Renal cortical epithelial cell (primary cell): ENCODE measurements at regions not wholly inside any gene's neighbourhood (a gene's known extent, or its start where the extent isn't known, plus 50 kb on each side); places are given as distances from the start of the nearest gene placed in this dataset.
A peak's percentile ranks its signal among the peaks of the same experiment; 100 is the strongest.

Source experiments
- DNase-seq: peaks from one replicate; pipeline ENCODE4 v3.0.0-alpha.2; 2011; ENCODE audit warnings: low read depth

DNA sequence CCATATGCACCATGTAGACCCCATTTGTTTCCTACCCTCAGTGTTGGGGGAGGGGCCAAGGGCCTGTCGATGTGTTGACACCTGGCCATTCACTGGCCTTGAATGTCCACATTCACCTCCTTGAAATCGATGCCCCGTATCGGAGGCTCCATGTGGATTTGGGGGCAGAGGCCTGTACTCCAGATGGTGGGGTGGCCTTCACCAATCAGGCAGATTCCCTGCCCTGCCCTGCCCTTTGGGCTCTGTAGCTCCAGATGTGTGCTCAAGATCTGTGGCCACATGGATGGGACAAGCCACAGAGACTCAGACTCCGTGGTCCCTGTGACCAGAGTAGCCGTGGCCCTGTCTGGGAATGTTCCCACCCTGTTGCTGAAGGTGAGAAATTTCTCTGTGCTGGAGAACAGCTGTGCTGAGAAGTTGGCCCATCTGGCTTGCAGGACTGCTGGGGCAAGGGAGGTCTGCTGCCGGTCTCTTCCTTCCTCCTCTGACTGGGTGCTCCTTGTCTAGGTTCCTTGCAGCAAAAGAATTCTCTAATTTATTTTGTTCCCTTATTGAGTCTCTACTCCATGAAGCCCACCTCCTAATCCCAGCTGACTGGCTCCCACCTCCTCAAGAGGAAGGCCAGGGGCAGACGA, 221.3 kb downstream of the SEC14L1 start:
- DNase-seq: no peak

DNA sequence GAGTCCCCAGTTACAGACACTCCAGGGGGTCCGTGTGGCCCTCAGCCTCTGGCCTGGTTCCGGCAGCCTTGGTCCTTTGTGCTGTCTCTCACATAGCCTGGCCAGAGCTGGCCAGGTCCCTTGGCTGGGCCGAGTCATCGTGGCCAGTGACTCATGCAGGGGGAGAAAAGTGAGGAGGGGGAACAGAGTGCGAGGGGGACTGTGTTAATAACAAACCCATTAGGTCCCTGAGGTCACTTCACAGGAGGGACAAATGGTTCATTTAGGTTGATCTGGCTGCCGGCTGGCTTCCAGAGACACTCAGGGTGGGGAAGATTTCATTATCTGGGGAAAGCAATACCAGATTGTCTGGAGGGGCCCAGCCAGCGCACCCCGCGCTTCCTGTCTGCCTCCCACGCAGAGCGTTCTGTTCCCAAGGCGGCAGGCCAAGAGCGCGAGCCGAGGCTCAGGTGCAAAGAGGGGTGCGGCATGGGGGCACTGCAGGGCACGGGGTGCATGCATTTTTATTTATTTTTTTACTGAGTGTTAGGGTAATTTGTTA, 223.1 kb downstream of the SEC14L1 start:
- DNase-seq: peak; percentile 78

DNA sequence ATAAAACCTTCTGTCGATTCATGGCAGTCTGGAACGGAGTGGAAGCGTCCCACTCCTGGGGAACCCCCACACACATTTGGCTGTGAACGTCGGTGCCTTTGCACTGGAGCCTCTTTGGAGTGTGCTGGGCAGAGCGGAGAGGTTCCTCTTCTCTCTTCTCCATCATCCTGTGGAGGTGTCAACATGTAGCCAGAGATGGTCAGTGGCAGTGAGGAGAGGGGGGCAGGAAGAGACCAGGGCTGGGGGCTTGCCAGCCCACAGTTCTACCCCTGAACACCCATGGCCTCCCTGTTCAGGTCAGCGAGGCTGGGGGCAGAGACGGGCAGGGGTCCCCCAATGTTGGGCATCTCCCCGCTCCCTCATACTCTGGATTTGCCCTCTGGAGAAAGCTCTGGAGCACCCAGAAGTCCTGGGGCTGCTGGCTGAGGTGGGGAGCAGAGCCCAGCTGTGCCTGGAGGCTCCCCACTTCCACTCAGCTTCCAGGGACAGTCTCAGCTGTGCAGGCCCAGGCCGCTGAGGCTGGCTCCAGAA, 223.7 kb downstream of the SEC14L1 start:
- DNase-seq: no peak

DNA sequence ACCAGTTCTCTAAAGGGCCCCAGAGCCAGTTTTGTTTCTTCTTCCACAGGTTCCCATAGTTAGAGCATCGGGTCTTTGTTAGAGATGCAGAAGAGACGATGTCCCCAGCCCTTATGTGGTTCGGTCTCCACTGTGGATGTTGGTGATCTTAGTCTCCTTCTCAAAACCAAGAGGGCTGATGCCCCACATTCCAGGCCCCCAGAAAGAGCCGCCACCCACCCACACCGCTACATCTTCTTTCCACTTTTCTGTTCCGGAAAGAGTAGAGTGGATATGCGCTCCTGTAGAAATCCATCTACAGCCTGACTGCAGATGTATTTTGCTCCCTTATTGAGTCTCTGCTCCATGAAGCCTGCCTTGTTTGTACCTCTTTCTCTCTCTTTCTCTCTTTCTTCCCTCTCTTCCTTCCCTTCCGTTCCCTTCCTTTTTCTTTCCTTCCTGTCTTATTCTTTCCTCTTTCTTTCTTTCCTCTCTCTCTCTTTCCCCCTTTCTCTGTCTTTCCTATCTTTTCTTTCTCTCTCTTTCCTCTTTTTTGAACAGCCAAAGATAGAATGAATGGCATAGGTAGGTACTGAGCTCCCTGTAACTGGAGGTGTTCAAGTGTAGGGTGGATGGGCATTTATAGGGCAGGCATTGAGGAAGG, 224.3 kb downstream of the SEC14L1 start:
- DNase-seq: no peak

DNA sequence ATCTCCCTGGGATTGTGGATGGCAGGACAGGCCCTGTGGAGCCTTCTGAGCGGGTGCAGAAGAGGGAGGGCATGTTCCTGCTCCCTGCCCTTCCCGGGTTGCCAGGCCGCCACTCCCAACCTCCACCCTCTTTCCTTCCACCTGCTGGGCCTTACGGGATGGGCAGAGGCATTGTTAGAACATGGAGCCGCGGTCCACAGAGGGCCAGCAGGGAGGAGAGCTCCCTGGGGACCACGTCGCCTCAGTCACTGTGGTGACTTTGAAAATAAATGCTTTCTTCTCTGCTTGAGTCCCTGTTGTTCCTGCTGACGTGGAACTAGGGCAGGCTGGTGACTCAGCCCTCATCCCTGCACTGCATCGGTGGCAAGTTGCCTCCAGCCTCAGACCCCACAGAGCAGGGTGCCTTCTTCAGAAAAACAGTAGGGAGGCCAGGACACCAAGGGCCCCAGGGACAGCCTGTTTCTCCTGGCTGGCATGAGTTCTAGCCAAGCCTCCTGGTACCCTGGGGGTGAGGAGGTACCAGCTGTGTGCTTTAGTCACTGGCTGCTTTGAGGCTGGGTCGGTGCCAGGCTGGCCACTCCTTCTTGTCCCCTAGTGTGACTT, 224.9 kb downstream of the SEC14L1 start:
- DNase-seq: peak; percentile 92

DNA sequence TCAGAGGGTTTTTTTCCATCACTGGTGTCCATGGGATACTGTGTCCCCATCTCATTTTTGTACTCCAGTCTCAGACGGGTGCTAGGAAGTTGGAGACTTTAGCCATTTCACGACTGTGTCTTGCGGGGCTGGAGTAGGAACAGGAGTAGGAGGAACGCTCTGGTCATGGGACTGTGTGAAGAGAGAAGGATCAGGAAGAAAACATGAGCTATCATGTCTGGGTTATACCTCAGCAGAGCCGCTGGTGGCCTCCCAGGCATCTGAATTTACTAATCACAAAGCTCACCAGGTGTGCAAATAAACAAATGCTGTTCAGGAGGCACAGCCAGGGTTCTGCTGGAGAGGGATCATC, 225.4 kb downstream of the SEC14L1 start:
- no peak for DNase-seq

DNA sequence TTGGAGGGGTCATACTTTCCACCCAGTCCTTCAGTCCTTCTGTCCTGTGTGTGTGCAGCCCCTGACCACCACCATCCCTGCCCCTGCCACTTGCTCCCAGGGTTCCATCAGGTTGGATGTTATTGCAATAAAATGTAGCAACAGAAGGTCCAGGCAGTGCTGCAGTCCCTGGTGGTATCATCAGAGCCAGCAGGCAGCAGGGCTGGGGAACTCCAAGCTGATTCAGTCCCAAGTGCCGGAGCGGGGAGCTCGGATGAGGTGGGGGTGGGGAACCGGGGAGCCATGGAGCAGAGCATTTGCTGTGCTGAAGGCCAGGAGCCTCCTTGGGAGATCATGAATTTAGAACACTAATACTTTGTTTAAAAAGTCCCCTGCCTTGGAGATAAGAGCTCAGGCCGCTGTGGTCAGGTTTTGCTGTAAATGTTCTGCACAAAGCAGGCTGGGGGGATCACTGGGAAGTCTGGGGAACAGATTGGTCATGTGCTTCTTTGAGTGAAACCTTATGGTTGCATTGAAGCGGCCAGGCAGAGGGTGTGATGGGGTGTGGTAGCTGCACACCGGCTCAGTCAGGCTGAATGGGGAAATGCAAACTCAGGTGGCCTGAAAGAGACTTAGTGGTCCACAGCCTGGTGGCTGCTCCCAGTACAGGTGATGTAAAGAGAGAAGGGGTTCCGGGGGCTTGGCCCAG, 225.9 kb downstream of the SEC14L1 start:
- DNase-seq: peak; percentile 46

DNA sequence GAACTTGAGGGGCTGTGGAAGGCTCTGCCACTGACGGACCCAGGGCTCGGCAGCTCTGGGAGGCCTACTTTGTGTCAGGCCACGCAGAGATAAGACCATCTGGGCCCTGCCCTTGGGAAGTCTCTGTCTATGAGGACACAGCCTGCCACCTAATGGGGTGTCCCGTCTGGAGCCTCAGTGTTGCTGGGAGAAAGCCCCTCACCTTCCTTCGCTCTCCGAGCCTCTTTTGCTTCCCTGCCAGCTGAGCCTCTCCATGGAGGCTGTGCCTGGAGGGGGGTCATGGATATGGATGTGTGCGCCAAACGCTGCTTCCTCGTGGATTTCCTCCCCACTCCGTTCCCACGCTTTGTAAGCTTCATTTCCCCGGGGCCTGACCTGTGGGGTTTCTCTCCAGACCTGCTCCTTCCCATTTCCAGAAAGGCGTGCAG, 228.8 kb downstream of the SEC14L1 start:
- DNase-seq: no peak

DNA sequence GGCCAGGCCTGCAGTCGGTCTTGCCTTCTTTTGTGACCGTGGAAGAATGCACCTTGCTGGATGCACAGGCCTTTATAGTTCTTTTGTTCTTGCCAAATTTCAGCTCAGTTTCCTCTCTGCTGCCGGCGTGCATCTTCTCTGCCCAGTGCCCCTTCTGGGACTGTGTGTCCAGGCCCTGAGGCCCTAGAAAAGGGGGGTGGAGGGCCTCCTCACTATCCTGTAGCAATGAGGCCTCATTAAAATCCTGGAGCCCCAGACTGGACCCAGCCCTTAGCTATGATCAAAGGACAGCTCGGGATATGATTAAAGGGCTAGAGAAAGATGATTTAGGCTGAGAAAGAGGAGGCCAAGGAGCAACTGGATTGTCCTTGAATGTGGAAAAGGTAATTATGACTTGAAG, 229.8 kb downstream of the SEC14L1 start:
- DNase-seq: no peak

DNA sequence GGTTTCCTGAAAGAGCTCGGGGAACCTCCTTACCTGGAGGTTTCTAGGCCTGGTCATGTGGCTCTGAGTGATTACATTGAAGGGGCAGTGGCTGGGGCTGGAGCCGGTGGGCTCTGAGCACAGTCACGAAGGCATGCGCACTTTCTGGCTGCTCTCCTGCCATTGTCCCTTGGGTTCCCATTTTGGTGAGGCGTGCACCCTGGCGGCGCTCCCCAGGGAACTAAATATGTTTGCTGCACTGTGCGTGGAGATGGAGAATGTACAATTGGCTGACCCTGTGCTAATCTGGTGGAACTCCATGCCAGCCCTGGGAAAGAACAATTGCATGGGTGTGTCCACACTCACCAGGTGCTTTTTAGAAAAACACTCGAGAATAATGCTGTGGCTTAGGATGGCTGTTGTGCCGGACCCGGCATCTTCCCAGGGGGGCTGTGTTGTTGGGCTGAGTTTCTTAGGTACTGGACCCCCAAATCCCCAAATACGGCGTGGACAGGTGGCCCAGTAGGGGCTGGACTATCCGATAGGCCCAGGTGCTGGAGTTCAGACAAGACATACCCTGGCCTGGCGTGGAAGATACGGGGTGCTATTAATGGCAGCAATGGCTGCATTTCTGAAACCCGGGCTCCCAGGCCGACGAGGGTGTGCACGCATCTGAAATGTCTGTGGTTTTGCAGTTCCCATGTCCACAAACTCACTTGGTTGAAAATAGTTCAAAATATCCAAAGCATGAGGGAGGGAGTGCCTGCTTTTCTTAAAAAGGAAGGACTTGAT, 230.5 kb downstream of the SEC14L1 start:
- DNase-seq: no peak

DNA sequence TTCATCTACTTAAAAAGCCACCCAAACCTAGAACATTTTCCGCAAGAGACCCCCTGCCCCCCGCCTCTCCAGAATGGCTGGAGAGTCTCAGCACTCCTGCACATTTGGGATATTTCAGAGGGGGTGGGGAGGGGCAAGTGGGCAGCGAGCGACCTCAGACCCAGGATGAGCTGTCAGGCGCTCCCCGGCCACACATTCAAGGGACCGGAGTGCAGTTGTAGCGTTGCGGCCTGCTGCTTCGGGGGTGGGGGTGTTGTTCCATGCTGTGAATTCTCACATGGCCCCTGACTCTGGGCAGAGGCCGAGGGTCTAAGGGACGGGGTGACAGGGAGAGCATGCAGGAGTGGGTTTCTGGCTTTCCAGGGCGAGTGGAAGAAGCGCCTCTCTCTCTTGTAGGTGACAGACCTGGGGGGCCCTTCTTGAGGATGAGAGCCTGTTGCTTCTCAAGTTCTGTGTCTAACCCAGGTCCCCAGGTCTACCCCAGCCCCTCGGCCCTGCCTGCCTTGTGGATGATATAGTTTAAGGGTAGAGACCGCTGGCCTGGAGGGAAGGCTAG, 231.2 kb downstream of the SEC14L1 start:
- no peak for DNase-seq

DNA sequence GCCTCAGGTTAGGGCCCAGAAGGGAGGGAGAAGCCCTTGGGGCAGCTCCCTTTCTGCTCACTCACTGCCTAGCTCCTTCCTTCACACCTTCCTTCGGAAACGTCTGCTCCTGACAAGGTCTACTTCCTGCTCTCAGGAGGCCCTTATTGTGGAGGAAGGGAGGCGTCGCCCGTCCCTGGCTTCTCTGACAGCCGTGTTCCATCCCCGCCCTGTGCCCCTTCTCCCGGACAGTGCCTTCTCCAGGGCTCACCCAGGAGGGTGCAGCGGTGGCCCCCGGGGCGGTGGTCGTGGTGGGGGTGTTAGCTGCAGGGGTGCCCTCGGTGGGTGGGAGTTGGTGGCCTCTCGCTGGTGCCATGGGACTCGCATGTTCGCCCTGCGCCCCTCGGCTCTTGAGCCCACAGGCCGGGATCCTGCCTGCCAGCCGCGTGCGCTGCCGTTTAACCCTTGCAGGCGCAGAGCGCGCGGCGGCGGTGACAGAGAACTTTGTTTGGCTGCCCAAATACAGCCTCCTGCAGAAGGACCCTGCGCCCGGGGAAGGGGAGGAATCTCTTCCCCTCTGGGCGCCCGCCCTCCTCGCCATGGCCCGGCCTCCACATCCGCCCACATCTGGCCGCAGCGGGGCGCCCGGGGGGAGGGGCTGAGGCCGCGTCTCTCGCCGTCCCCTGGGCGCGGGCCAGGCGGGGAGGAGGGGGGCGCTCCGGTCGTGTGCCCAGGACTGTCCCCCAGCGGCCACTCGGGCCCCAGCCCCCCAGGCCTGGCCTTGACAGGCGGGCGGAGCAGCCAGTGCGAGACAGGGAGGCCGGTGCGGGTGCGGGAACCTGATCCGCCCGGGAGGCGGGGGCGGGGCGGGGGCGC, 231.9 kb downstream of the SEC14L1 start:
- no peak for DNase-seq

DNA sequence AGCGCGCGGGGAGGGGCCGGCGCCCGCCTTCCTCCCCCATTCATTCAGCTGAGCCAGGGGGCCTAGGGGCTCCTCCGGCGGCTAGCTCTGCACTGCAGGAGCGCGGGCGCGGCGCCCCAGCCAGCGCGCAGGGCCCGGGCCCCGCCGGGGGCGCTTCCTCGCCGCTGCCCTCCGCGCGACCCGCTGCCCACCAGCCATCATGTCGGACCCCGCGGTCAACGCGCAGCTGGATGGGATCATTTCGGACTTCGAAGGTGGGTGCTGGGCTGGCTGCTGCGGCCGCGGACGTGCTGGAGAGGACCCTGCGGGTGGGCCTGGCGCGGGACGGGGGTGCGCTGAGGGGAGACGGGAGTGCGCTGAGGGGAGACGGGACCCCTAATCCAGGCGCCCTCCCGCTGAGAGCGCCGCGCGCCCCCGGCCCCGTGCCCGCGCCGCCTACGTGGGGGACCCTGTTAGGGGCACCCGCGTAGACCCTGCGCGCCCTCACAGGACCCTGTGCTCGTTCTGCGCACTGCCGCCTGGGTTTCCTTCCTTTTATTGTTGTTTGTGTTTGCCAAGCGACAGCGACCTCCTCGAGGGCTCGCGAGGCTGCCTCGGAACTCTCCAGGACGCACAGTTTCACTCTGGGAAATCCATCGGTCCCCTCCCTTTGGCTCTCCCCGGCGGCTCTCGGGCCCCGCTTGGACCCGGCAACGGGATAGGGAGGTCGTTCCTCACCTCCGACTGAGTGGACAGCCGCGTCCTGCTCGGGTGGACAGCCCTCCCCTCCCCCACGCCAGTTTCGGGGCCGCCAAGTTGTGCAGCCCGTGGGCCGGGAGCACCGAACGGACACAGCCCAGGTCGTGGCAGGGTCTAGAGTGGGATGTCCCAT, 232.8 kb downstream of the SEC14L1 start:
- no peak for DNase-seq

DNA sequence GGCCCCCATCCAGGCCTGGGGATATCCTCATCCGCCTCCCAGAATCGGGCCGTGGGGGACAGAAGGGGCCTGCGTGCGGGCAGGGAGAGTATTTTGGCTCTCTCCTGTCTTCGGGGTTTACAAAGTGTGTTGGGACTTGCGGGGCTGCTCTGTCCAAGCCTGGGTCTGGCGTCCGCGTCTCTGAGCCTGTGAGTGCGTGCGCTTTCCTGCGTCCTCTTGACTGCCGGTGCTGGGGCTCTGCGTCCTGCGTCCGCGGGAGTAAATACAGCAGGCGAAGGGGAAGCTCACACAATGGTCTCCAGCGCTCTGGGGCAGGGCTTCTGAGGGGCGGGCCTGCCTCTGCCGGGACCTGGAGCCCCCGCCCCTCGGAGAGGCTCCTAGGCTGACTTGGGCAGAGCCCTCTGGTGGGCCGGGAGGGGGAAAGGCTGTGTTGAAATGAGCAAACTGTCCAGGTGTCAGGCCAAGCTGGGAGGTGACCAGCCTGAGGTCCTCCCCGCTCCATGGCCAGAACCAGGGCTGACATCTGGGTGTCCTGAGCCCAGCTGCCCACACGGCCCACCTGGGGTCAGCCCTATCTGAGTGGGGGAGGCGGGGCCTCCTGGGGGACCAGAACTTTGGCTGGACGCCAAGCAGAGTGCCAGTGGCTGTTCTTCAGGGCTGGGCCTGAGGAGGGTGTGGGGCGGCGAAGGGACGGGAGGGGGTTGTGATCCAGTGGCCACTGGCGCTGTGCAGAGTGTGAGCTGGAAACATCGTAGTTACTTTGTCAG, 233.6 kb downstream of the SEC14L1 start:
- DNase-seq: peak; percentile 45

DNA sequence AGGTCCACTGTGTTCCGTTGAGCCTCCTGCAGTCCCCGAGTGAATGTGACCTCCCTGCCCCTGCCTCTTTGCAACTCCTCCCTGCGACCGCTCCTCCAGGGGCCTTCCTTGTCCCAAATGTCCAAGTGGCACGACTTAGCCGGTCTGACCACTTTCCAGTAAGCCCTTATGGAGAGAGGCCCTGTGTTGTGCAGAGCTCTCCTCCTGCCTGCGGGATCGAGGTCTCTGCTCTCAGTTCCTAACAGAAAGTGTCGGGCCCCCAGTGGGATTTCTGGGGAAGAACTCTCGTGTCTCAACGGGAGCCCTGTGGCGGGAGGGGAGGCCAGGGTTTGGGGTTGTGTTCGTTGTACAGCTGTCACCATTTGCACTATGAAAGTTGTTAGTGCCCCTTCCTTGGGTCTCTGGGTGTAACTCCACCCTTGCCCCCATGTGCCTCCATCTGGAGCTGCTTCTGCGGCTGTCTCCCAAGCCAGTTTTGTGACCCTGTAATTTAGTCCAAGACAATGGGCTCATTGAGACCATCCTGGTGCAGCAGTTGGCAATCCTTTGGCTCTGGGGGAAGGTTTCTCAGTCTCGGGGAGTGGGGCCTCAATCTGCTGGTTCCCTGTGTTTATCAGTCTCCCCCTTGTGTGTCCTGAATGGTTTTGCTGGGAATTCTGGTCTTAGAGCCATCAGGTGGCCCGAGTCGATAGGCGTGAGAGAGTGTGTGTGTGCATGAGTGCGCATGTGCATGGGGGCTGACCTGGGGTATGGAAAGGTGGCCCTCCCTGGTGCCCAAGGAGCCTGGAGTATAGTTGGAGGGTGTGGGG, 234.5 kb downstream of the SEC14L1 start:
- DNase-seq: no peak

DNA sequence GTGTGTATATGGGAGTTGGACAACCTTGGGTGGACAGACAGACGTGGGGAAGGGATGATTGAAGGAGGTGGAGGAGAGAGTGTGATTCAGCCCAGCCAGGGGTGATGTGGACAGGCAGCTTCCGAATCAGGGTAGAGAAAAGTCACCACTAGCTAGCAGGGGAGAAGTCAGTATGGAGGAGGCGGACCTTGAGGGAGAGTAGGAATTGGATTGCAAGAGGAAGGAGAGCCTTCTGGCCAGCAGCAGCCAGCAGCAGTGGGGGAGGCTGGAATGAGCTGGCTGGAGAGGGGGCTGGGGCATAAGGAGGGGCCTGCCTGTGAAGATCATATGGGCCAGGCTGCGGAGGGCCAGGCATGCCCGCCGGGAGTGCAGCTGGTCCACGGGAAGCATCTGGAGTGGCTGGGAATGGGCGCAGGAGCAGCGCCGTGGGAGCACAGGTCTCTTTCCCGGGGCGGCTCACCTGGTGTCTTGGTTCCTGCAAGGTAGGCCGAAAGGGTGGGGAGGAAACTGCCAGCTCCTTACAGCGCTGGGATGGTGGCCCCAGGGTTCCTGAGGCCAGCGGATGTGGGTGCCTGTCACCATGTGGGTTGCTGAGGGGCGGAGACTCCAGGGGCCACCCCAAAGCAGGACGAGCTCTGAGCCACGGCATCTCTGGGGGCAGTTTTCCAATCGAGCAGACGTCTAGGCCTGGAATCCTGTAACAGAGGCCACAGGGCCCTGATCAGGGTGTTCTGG, 235.3 kb downstream of the SEC14L1 start:
- DNase-seq: peak; percentile 63
